HEK293 (cell line): ENCODE measurements at regions not wholly inside any gene's neighbourhood (a gene's known extent, or its start where the extent isn't known, plus 50 kb on each side); places are given as distances from the start of the nearest gene placed in this dataset.

Source experiments
- CTCF ChIA-PET: fragments of 350-600 bp; formaldehyde crosslinking; extraction: SDS; loops from one replicate; lab custom pipeline; 2021; ENCODE audit warnings: antibody characterized with exemption; lab: Yijun Ruan, JAX
- POLR2A ChIA-PET: fragments of 300-600 bp; formaldehyde crosslinking; extraction: SDS; loops from one replicate; lab custom pipeline; 2020; ENCODE audit warnings: antibody characterized with exemption, inconsistent platforms; lab: Yijun Ruan, JAX
- H3K27ac ChIP-seq: fragments of 200-500 bp; sonication (Bioruptor generic); 2 replicates; pipeline ENCODE4 v1.5.1; 2014; ENCODE audit warnings: low read depth, low read length, control low read depth, inconsistent platforms; ENCODE audit errors: extremely low read depth
- H3K36me3 ChIP-seq, 2 experiments: fragments of 200-500 bp in 1 of 2; sonication (Bioruptor generic) in 1 of 2; 1 replicate in 1 of 2; 2 replicates in 1 of 2; pipeline ENCODE4 v1.5.1; 2014 to 2017; ENCODE audit warnings: inconsistent platforms in 2 of 2, low read length in 2 of 2; ENCODE audit not compliant: control insufficient read depth in 2 of 2, insufficient read depth in 1 of 2
- H3K4me1 ChIP-seq: fragments of 200-500 bp; sonication (Bioruptor generic); 2 replicates; pipeline ENCODE4 v1.5.1; 2014; ENCODE audit warnings: mild to moderate bottlenecking, low read length, inconsistent platforms; ENCODE audit not compliant: control insufficient read depth, insufficient read depth
- H3K4me3 ChIP-seq: 2 replicates; pipeline ENCODE4 v1.5.1; 2011; ENCODE audit warnings: low read depth, mild to moderate bottlenecking, control low read depth, low read length, moderate library complexity
- H3K9me3 ChIP-seq: fragments of 200-500 bp; sonication (Bioruptor generic); 2 replicates; pipeline ENCODE4 v1.5.1; 2014; ENCODE audit warnings: low read depth, low read length, inconsistent platforms; ENCODE audit not compliant: control insufficient read depth, insufficient read depth
- BCL11B ChIP-seq: fragments of 450-650 bp; formaldehyde crosslinking; IDR thresholded peaks from 2 replicates; pipeline ENCODE4 v1.5.1; 2016; ENCODE audit warnings: low read depth, missing biosample characterization, missing genetic modification characterization
- GLIS1 ChIP-seq: fragments of 450-650 bp; formaldehyde crosslinking; IDR thresholded peaks from 2 replicates; pipeline ENCODE4 v1.5.1; 2016; ENCODE audit warnings: missing biosample characterization, missing genetic modification characterization
- IKZF3 ChIP-seq: fragments of 450-650 bp; IDR thresholded peaks from 2 replicates; pipeline ENCODE4 v1.5.0; 2018; ENCODE audit warnings: missing biosample characterization, mild to moderate bottlenecking, missing genetic modification characterization, moderate library complexity
- MEIS1 ChIP-seq: sonication (generic); formaldehyde crosslinking; IDR thresholded peaks from 2 replicates; pipeline ENCODE4 v1.8.1; 2022; ENCODE audit warnings: missing genetic modification reagents, mild to moderate bottlenecking, borderline replicate concordance
- REST ChIP-seq: fragments of 450-650 bp; formaldehyde crosslinking; IDR thresholded peaks from 2 replicates; pipeline ENCODE4 v1.5.1; 2016; ENCODE audit warnings: missing biosample characterization, missing genetic modification characterization
- SP7 ChIP-seq: fragments of 450-650 bp; formaldehyde crosslinking; IDR thresholded peaks from 2 replicates; pipeline ENCODE4 v1.5.1; 2016; ENCODE audit warnings: missing biosample characterization, missing genetic modification characterization
- ZBTB10 ChIP-seq: fragments of 450-650 bp; formaldehyde crosslinking; IDR thresholded peaks from 2 replicates; pipeline ENCODE4 v1.5.1; 2016; ENCODE audit warnings: missing biosample characterization, missing genetic modification characterization
- ZBTB7A ChIP-seq: fragments of 450-650 bp; formaldehyde crosslinking; IDR thresholded peaks from 2 replicates; pipeline ENCODE4 v1.5.1; 2016; ENCODE audit warnings: low read depth, missing biosample characterization, missing genetic modification characterization
- ZNF202 ChIP-seq: fragments of 450-650 bp; formaldehyde crosslinking; IDR thresholded peaks from 2 replicates; pipeline ENCODE4 v1.5.1; 2016; ENCODE audit warnings: missing biosample characterization, missing genetic modification characterization, borderline replicate concordance
- ZNF221 ChIP-seq: fragments of 450-650 bp; formaldehyde crosslinking; IDR thresholded peaks from 2 replicates; pipeline ENCODE4 v1.5.1; 2017; ENCODE audit warnings: missing biosample characterization, missing genetic modification characterization, borderline replicate concordance
- ZNF248 ChIP-seq: fragments of 450-650 bp; formaldehyde crosslinking; IDR thresholded peaks from 2 replicates; pipeline ENCODE4 v1.5.1; 2017; ENCODE audit warnings: missing biosample characterization, missing genetic modification characterization
- ZNF354C ChIP-seq: fragments of 450-650 bp; formaldehyde crosslinking; IDR thresholded peaks from 2 replicates; pipeline ENCODE4 v1.5.1; 2016; ENCODE audit warnings: missing biosample characterization, missing genetic modification characterization, low read depth, borderline replicate concordance
- ZNF510 ChIP-seq: fragments of 450-650 bp; formaldehyde crosslinking; IDR thresholded peaks from 2 replicates; pipeline ENCODE4 v1.5.1; 2018; ENCODE audit warnings: mild to moderate bottlenecking, missing genetic modification characterization, missing biosample characterization; ENCODE audit not compliant: insufficient replicate concordance
- ZNF580 ChIP-seq: fragments of 450-650 bp; formaldehyde crosslinking; IDR thresholded peaks from 2 replicates; pipeline ENCODE4 v1.5.1; 2016; ENCODE audit warnings: missing biosample characterization, missing genetic modification characterization
- ZNF585B ChIP-seq: fragments of 450-650 bp; formaldehyde crosslinking; IDR thresholded peaks from 2 replicates; pipeline ENCODE4 v1.5.1; 2016; ENCODE audit warnings: missing biosample characterization, missing genetic modification characterization
- ZNF596 ChIP-seq: fragments of 450-650 bp; IDR thresholded peaks from 2 replicates; pipeline ENCODE4 v1.5.0; 2018; ENCODE audit warnings: missing biosample characterization, mild to moderate bottlenecking, missing genetic modification characterization, moderate library complexity
- ZNF610 ChIP-seq: fragments of 450-650 bp; formaldehyde crosslinking; IDR thresholded peaks from 2 replicates; pipeline ENCODE4 v1.5.1; 2016; ENCODE audit warnings: missing biosample characterization, missing genetic modification characterization, borderline replicate concordance
- ZNF629 ChIP-seq: fragments of 450-650 bp; formaldehyde crosslinking; IDR thresholded peaks from 2 replicates; pipeline ENCODE4 v1.5.1; 2017; ENCODE audit warnings: missing biosample characterization, missing genetic modification characterization
- ZNF660 ChIP-seq: fragments of 450-650 bp; IDR thresholded peaks from 2 replicates; pipeline ENCODE4 v1.5.1; 2018; ENCODE audit warnings: missing biosample characterization, mild to moderate bottlenecking, missing genetic modification characterization
- ZNF692 ChIP-seq: fragments of 450-650 bp; formaldehyde crosslinking; IDR thresholded peaks from 2 replicates; pipeline ENCODE4 v1.5.1; 2016; ENCODE audit warnings: missing biosample characterization, missing genetic modification characterization
- ZNF701 ChIP-seq: fragments of 450-650 bp; formaldehyde crosslinking; IDR thresholded peaks from 2 replicates; pipeline ENCODE4 v1.5.1; 2016; ENCODE audit warnings: missing biosample characterization, missing genetic modification characterization
- ZNF76 ChIP-seq: fragments of 450-650 bp; formaldehyde crosslinking; IDR thresholded peaks from 2 replicates; pipeline ENCODE4; 2016; ENCODE audit warnings: low read depth, missing biosample characterization, missing genetic modification characterization, borderline replicate concordance
- ZNF768 ChIP-seq: fragments of 450-650 bp; formaldehyde crosslinking; IDR thresholded peaks from 2 replicates; pipeline ENCODE4 v1.5.1; 2018; ENCODE audit warnings: missing biosample characterization, mild to moderate bottlenecking, missing genetic modification characterization
- ZNF785 ChIP-seq: fragments of 450-650 bp; formaldehyde crosslinking; IDR thresholded peaks from 2 replicates; pipeline ENCODE4 v1.5.1; 2016; ENCODE audit warnings: missing biosample characterization, missing genetic modification characterization
- ZSCAN18 ChIP-seq: fragments of 450-650 bp; formaldehyde crosslinking; IDR thresholded peaks from 2 replicates; pipeline ENCODE4 v1.5.1; 2016; ENCODE audit warnings: missing biosample characterization, missing genetic modification characterization
- ZSCAN30 ChIP-seq: fragments of 450-650 bp; IDR thresholded peaks from 2 replicates; pipeline ENCODE4 v1.5.1; 2018; ENCODE audit warnings: missing biosample characterization, mild to moderate bottlenecking, missing genetic modification characterization, moderate library complexity

- POLR2A ChIA-PET: no interaction called here
- Histone ChIP-seq H3K36me3 (no peaks in the 10 kb centered on the region), H3K9me3 (peaks cover 2% of the 10 kb centered on the region; the same call in 1 of the 2 replicates), H3K27ac (no peak overlapping the region), H3K4me3 (no peak overlapping the region), H3K4me1 (no peaks in the 10 kb centered on the region)
- no peak for TF ChIP-seq GLIS1 (tag by site-specific recombination)
- no peak for TF ChIP-seq BCL11B
- TF ChIP-seq ZSCAN18 (tag by site-specific recombination): no peak
- TF ChIP-seq REST (tag by site-specific recombination): no peak
- no peak for TF ChIP-seq ZNF785 (tag by site-specific recombination)
- no peak for TF ChIP-seq SP7 (tag by site-specific recombination)
- TF ChIP-seq ZNF202 (tag by site-specific recombination): no peak
- TF ChIP-seq ZNF629 (tag by site-specific recombination): no peak
- TF ChIP-seq IKZF3 (tag by site-specific recombination): no peak
- TF ChIP-seq ZSCAN30 (tag by site-specific recombination): no peak
- no peak for TF ChIP-seq ZNF610 (tag by site-specific recombination)
- TF ChIP-seq ZNF580 (tag by site-specific recombination): no peak
- no peak for TF ChIP-seq ZBTB7A (tag by site-specific recombination)
- no peak for TF ChIP-seq ZNF660 (tag by site-specific recombination)
- no peak for TF ChIP-seq ZNF76
- TF ChIP-seq ZNF510 (tag by site-specific recombination): no peak
- no peak for TF ChIP-seq ZNF768
- TF ChIP-seq ZNF248: no peak
- CTCF ChIA-PET: no interaction called here
These were observed 452.1 kb downstream of the TCERG1L start for GRCh38 chr10:130859427-130859826.

- POLR2A ChIA-PET: no interaction called here
- Histone ChIP-seq H3K9me3 (no peaks in the 10 kb centered on the region), H3K4me3 (no peak overlapping the region), H3K4me1 (no peaks in the 10 kb centered on the region), H3K27ac (no peak overlapping the region), H3K36me3 (no peaks in the 10 kb centered on the region)
- CTCF ChIA-PET: no interaction called here
- TF ChIP-seq ZSCAN30 (tag by site-specific recombination) (no peak), ZNF221 (no peak), ZNF692 (tag by site-specific recombination) (no peak), ZNF354C (tag by site-specific recombination) (no peak), MEIS1 (CRISPR knock-in tag) (no peak), ZNF596 (tag by site-specific recombination) (no peak), ZBTB10 (tag by site-specific recombination) (no peak), ZNF585B (tag by site-specific recombination) (no peak), ZNF701 (tag by site-specific recombination) (no peak)
These were observed 449.4 kb downstream of the TCERG1L start for GRCh38 chr10:130862122-130862521.
